ENCODE measurements at regions not wholly inside any gene's neighbourhood (a gene's known extent, or its start where the extent isn't known, plus 50 kb on each side); places are given as distances from the start of the nearest gene placed in this dataset.

DNA sequence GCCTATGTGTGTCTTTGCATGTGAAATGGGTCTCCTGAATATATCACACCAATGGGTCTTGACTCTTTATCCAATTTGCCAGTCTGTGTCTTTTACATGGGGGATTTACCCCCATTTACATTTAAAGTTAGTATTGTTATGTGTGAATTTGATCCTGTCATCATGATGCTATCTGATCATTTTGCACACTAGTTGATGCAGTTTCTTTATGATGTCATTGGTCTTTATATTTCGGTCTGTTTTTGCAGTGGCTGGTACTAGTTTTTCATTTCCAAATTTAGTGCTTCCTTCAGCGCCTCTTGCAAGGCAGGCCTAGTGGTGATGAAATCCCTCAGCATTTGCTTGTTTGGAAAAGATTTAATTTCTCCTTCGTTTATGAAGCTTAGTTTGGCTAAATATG, 555.2 kb upstream of the BTBD3 start:
- no peak for DNase-seq (ENCODE audit: low read depth)
- TF ChIP-seq, protein P1, sequence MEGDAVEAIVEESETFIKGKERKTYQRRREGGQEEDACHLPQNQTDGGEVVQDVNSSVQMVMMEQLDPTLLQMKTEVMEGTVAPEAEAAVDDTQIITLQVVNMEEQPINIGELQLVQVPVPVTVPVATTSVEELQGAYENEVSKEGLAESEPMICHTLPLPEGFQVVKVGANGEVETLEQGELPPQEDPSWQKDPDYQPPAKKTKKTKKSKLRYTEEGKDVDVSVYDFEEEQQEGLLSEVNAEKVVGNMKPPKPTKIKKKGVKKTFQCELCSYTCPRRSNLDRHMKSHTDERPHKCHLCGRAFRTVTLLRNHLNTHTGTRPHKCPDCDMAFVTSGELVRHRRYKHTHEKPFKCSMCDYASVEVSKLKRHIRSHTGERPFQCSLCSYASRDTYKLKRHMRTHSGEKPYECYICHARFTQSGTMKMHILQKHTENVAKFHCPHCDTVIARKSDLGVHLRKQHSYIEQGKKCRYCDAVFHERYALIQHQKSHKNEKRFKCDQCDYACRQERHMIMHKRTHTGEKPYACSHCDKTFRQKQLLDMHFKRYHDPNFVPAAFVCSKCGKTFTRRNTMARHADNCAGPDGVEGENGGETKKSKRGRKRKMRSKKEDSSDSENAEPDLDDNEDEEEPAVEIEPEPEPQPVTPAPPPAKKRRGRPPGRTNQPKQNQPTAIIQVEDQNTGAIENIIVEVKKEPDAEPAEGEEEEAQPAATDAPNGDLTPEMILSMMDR (conservative IDR thresholded peaks at IDR 0.05; ENCODE audit: low read depth, low read length), result no peak
- H3K4me3 ChIP-seq (ENCODE audit: low read depth, low read length), result no peak overlapping the region

DNA sequence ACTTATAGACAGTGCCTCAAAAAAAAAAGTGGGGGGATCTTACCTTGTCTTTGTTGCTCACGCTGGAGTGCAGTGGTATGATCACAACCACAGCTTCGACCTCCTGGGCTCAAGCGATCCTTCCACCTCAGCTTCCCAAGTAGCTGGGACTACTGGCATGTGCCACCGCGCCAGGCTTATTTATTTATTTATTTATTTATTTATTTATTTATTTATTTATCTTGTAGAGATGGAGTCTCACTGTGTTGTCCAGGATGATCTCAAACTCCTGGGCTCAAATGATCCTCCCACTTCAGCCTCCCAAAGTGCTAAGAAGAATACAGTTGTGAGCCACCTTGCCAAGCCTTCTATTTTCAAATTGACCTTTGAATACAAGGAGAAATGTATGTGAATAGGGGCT, 553.0 kb upstream of the BTBD3 start:
- no peak overlapping the region for H3K4me3 ChIP-seq (ENCODE audit: low read depth, low read length)
- TF ChIP-seq, protein P1 (conservative IDR thresholded peaks at IDR 0.05; ENCODE audit: low read depth, low read length), result no peak
- DNase-seq (ENCODE audit: low read depth), result no peak

DNA sequence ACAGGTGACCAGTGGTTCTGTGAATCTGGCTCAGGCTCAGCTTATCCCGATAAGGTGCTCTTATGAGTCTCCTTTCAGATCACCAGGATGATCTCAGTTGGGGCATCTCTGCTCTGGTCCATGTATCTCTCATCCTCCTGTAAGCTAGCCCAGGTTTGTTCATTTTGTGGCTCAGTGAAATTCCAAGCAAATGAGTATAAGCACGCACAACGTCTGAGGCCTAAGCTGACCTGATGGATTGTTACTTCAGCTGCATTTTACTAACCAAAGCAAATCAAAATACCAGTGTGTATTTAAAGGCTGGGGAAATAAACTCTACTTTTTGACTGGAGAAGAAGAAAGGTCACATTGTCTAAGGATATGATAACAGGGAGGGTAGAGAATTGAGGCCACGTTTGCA, 551.0 kb upstream of the BTBD3 start:
- no peak overlapping the region for H3K4me3 ChIP-seq (ENCODE audit: low read depth, low read length)
- no peak for DNase-seq (ENCODE audit: low read depth)
- TF ChIP-seq, protein P1 (conservative IDR thresholded peaks at IDR 0.05; ENCODE audit: low read depth, low read length), result no peak

DNA sequence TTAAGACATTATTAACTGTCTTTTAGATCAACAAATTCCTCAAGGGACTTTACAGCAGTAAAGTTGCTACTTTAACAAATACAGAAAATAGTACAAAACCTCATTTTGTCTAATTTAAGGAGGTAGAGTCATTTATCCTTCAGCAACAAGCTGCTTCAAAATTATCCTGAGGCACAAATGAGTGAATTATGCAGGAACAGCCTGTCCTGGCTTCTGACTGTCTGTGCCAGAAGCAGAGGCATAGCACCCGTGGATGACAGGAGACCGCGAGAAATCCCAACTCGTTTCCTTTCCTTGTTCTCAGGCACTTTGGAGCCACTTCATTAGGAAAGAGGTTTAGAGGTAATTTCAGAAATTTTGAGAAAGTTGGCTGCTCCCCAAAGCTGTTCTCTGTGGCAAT, 549.2 kb upstream of the BTBD3 start:
- DNase-seq (ENCODE audit: low read depth), result no peak
- no peak overlapping the region for H3K4me3 ChIP-seq (ENCODE audit: low read depth, low read length)
- TF ChIP-seq, protein P1 (conservative IDR thresholded peaks at IDR 0.05; ENCODE audit: low read depth, low read length), result no peak

DNA sequence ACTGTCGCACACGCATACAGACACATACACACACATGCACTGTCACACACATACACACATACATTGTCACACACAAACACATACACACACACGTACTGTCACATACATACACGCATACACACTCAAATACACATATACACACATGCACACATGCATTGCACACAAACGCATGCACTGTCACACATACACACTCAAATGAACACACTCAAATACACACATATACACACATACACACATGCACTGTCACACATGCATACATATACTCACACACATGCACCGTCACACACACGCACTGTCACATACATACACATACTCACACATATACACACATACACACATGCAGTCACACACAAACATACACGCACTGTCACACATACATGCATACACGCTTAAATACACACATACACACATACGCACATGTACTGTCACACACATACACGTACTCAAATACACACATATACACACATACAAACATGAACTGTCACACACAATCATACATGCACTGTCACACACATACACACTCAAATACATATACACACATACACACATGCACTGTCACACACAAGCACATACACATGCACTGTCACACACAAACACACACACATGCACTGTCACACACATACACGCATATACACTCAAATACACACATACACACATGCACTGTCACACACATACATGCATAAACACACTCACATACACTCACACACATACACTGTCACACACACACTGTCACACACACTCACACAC, 548.6 kb upstream of the BTBD3 start:
- no peak overlapping the region for H3K4me3 ChIP-seq (ENCODE audit: low read depth, low read length)
- DNase-seq (ENCODE audit: low read depth), result no peak
- TF ChIP-seq, protein P1 (conservative IDR thresholded peaks at IDR 0.05; ENCODE audit: low read depth, low read length), result no peak

DNA sequence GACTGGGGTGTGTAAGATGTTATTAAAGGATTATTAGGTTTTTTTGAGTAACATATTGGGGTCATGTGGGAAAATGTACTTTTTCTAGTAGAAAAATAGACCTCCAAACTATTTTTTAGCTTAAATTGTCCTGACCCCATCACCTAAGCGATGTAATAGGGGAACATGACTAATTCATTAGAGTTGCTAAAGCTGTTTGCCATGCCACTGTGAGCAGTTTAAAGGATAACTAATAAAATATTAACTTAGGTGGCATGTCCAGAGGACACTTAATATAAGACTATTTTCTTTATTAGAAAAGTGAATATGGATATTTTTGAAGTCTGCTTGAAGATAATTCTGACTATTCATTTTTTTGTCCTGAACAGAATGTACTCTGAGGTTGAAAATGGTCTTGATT, 545.9 kb upstream of the BTBD3 start:
- no peak for DNase-seq (ENCODE audit: low read depth)
- TF ChIP-seq, protein P1 (conservative IDR thresholded peaks at IDR 0.05; ENCODE audit: low read depth, low read length), result no peak
- H3K4me3 ChIP-seq (ENCODE audit: low read depth, low read length), result no peak overlapping the region
